MV-4-11 (cell line): ENCODE measurements at regions not wholly inside any gene's neighbourhood (a gene's known extent, or its start where the extent isn't known, plus 50 kb on each side); places are given as distances from the start of the nearest gene placed in this dataset.
"Not testable (repeated sequence)": the region's sequence is repeated elsewhere in the genome, so short reads cannot be mapped to it uniquely, and the experiment has no call there.

Source experiments
- DNase-seq: peaks from one replicate; lab custom pipeline; 2025; lab: John Stamatoyannopoulos, UW

- DNase-seq: no peak
Observed at GRCh38 chr3:55158345-55158744, 230.5 kb upstream of the LRTM1 start.

GRCh38 chr3:55157731-55158130, 229.9 kb upstream of the LRTM1 start:
- no peak for DNase-seq

- no peak for DNase-seq
Observed at GRCh38 chr3:55156851-55157650, 229.2 kb upstream of the LRTM1 start.

GRCh38 chr3:55147856-55148720, 220.2 kb upstream of the LRTM1 start:
- no peak for DNase-seq

GRCh38 chr3:55147406-55147805, 219.5 kb upstream of the LRTM1 start:
- no peak for DNase-seq

GRCh38 chr3:55146216-55146615, 218.4 kb upstream of the LRTM1 start:
- no peak for DNase-seq

- DNase-seq: no peak
Observed at GRCh38 chr3:55144015-55144673, 216.3 kb upstream of the LRTM1 start.

GRCh38 chr3:55143336-55143735, 215.5 kb upstream of the LRTM1 start:
- no peak for DNase-seq

- DNase-seq: not testable (repeated sequence)
Observed at GRCh38 chr3:55136291-55136690, 208.4 kb upstream of the LRTM1 start.

GRCh38 chr3:55128225-55128823, 200.5 kb upstream of the LRTM1 start:
- DNase-seq: no peak

GRCh38 chr3:55127565-55127964, 199.7 kb upstream of the LRTM1 start:
- DNase-seq: no peak

GRCh38 chr3:55124371-55124770, 196.5 kb upstream of the LRTM1 start:
- DNase-seq: no peak
